ENCODE measurements at regions not wholly inside any gene's neighbourhood (a gene's known extent, or its start where the extent isn't known, plus 50 kb on each side); places are given as distances from the start of the nearest gene placed in this dataset.
"Not testable (repeated sequence)": the region's sequence is repeated elsewhere in the genome, so short reads cannot be mapped to it uniquely, and the experiment has no call there.

- no peak for DNase-seq
- Histone ChIP-seq H3K27me3 (ENCODE audit: control insufficient read depth, insufficient read depth, low read length) (no peaks in the 10 kb centered on the region), H3K4me3 (ENCODE audit: low read length) (no peak overlapping the region), H3K36me3 (ENCODE audit: control insufficient read depth, insufficient read depth, low read length) (no peaks in the 10 kb centered on the region), H3K9me3 (ENCODE audit: control insufficient read depth, low read depth, low read length) (no peaks in the 10 kb centered on the region), H3K4me1 (ENCODE audit: control insufficient read depth, insufficient read depth, low read length) (no peaks in the 10 kb centered on the region), H3K27ac (ENCODE audit: low read length) (no peak overlapping the region)
- WGBS (ENCODE audit: insufficient coverage, low lambda C conversion rate), result 94% methylated on average over 2 of the region's 3 CpGs
Measured at GRCh38 chr7:110311556-110311955, 779.4 kb upstream of the LRRN3 start.

GRCh38 chr7:110317541-110318265 is 773.2 kb upstream of the LRRN3 start:
- no peak for DNase-seq
- H3K4me3 ChIP-seq (ENCODE audit: low read length), result no peak overlapping the region
- no peak overlapping the region for H3K27ac ChIP-seq (ENCODE audit: low read length)
- no peaks in the 10 kb centered on the region for H3K27me3 ChIP-seq (ENCODE audit: control insufficient read depth, insufficient read depth, low read length)
- no peaks in the 10 kb centered on the region for H3K4me1 ChIP-seq (ENCODE audit: control insufficient read depth, insufficient read depth, low read length)
- H3K9me3 ChIP-seq (ENCODE audit: control insufficient read depth, low read depth, low read length), result peaks cover 3% of the 10 kb centered on the region
- WGBS (ENCODE audit: insufficient coverage, low lambda C conversion rate), result 60% methylated on average over 1 of the region's 2 CpGs
- H3K36me3 ChIP-seq (ENCODE audit: control insufficient read depth, insufficient read depth, low read length), result no peaks in the 10 kb centered on the region

- not testable (repeated sequence) for H3K36me3 ChIP-seq (ENCODE audit: control insufficient read depth, insufficient read depth, low read length); H3K27me3 ChIP-seq (ENCODE audit: control insufficient read depth, insufficient read depth, low read length); DNase-seq; H3K4me3 ChIP-seq (ENCODE audit: low read length); H3K9me3 ChIP-seq (ENCODE audit: control insufficient read depth, low read depth, low read length); H3K4me1 ChIP-seq (ENCODE audit: control insufficient read depth, insufficient read depth, low read length); H3K27ac ChIP-seq (ENCODE audit: low read length)
- whole genome bisulfite sequencing (ENCODE audit: insufficient coverage, low lambda C conversion rate), result 100% methylated on average over 1 of the region's 5 CpGs
Measured at GRCh38 chr7:110320285-110320684, 770.6 kb upstream of the LRRN3 start.

- no peak for DNase-seq
- no peak overlapping the region for H3K27ac ChIP-seq (ENCODE audit: low read length)
- WGBS (ENCODE audit: insufficient coverage, low lambda C conversion rate), result no CpG with 5 or more reads among the region's 2 CpGs
- H3K9me3 ChIP-seq (ENCODE audit: control insufficient read depth, low read depth, low read length), result peaks cover 3% of the 10 kb centered on the region
- H3K4me1 ChIP-seq (ENCODE audit: control insufficient read depth, insufficient read depth, low read length), result no peaks in the 10 kb centered on the region
- no peaks in the 10 kb centered on the region for H3K27me3 ChIP-seq (ENCODE audit: control insufficient read depth, insufficient read depth, low read length)
- no peaks in the 10 kb centered on the region for H3K36me3 ChIP-seq (ENCODE audit: control insufficient read depth, insufficient read depth, low read length)
- H3K4me3 ChIP-seq (ENCODE audit: low read length), result no peak overlapping the region
Measured at GRCh38 chr7:110322796-110323195, 768.1 kb upstream of the LRRN3 start.

- no peak overlapping the region for H3K27ac ChIP-seq (ENCODE audit: low read length)
- H3K9me3 ChIP-seq (ENCODE audit: control insufficient read depth, low read depth, low read length), result no peaks in the 10 kb centered on the region
- H3K36me3 ChIP-seq (ENCODE audit: control insufficient read depth, insufficient read depth, low read length), result no peaks in the 10 kb centered on the region
- WGBS (ENCODE audit: insufficient coverage, low lambda C conversion rate), result 100% methylated on average over 1 of the region's 4 CpGs
- no peaks in the 10 kb centered on the region for H3K27me3 ChIP-seq (ENCODE audit: control insufficient read depth, insufficient read depth, low read length)
- H3K4me3 ChIP-seq (ENCODE audit: low read length), result no peak overlapping the region
- no peak for DNase-seq
- no peaks in the 10 kb centered on the region for H3K4me1 ChIP-seq (ENCODE audit: control insufficient read depth, insufficient read depth, low read length)
Measured at GRCh38 chr7:110326966-110327365, 764.0 kb upstream of the LRRN3 start.

GRCh38 chr7:110336423-110336822 is 754.5 kb upstream of the LRRN3 start:
- Histone ChIP-seq H3K27me3 (ENCODE audit: control insufficient read depth, insufficient read depth, low read length) (no peaks in the 10 kb centered on the region), H3K27ac (ENCODE audit: low read length) (no peak overlapping the region), H3K36me3 (ENCODE audit: control insufficient read depth, insufficient read depth, low read length) (no peaks in the 10 kb centered on the region), H3K4me1 (ENCODE audit: control insufficient read depth, insufficient read depth, low read length) (no peaks in the 10 kb centered on the region), H3K4me3 (ENCODE audit: low read length) (no peak overlapping the region), H3K9me3 (ENCODE audit: control insufficient read depth, low read depth, low read length) (no peaks in the 10 kb centered on the region)
- no CpG with 5 or more reads among the region's 1 CpG for WGBS (ENCODE audit: insufficient coverage, low lambda C conversion rate)
- no peak for DNase-seq

GRCh38 chr7:110337646-110338045 is 753.3 kb upstream of the LRRN3 start:
- no peak overlapping the region for H3K27ac ChIP-seq (ENCODE audit: low read length)
- no peaks in the 10 kb centered on the region for H3K27me3 ChIP-seq (ENCODE audit: control insufficient read depth, insufficient read depth, low read length)
- DNase-seq, result no peak
- H3K9me3 ChIP-seq (ENCODE audit: control insufficient read depth, low read depth, low read length), result no peaks in the 10 kb centered on the region
- H3K4me1 ChIP-seq (ENCODE audit: control insufficient read depth, insufficient read depth, low read length), result no peaks in the 10 kb centered on the region
- WGBS (ENCODE audit: insufficient coverage, low lambda C conversion rate), result 100% methylated on average over 1 of the region's 5 CpGs
- no peaks in the 10 kb centered on the region for H3K36me3 ChIP-seq (ENCODE audit: control insufficient read depth, insufficient read depth, low read length)
- H3K4me3 ChIP-seq (ENCODE audit: low read length), result no peak overlapping the region

- no peak overlapping the region for H3K4me3 ChIP-seq (ENCODE audit: low read length)
- H3K4me1 ChIP-seq (ENCODE audit: control insufficient read depth, insufficient read depth, low read length), result no peaks in the 10 kb centered on the region
- H3K36me3 ChIP-seq (ENCODE audit: control insufficient read depth, insufficient read depth, low read length), result no peaks in the 10 kb centered on the region
- WGBS (ENCODE audit: insufficient coverage, low lambda C conversion rate), result no CpG with 5 or more reads among the region's 3 CpGs
- DNase-seq, result no peak
- H3K27ac ChIP-seq (ENCODE audit: low read length), result no peak overlapping the region
- no peaks in the 10 kb centered on the region for H3K27me3 ChIP-seq (ENCODE audit: control insufficient read depth, insufficient read depth, low read length)
- H3K9me3 ChIP-seq (ENCODE audit: control insufficient read depth, low read depth, low read length), result no peaks in the 10 kb centered on the region
Measured at GRCh38 chr7:110347081-110347480, 743.8 kb upstream of the LRRN3 start.

- DNase-seq, result no peak
- no peaks in the 10 kb centered on the region for H3K9me3 ChIP-seq (ENCODE audit: control insufficient read depth, low read depth, low read length)
- H3K27ac ChIP-seq (ENCODE audit: low read length), result no peak overlapping the region
- H3K4me1 ChIP-seq (ENCODE audit: control insufficient read depth, insufficient read depth, low read length), result no peaks in the 10 kb centered on the region
- no peaks in the 10 kb centered on the region for H3K36me3 ChIP-seq (ENCODE audit: control insufficient read depth, insufficient read depth, low read length)
- no CpG with 5 or more reads among the region's 8 CpGs for WGBS (ENCODE audit: insufficient coverage, low lambda C conversion rate)
- no peak overlapping the region for H3K4me3 ChIP-seq (ENCODE audit: low read length)
- no peaks in the 10 kb centered on the region for H3K27me3 ChIP-seq (ENCODE audit: control insufficient read depth, insufficient read depth, low read length)
Measured at GRCh38 chr7:110356438-110356837, 734.5 kb upstream of the LRRN3 start.

- WGBS (ENCODE audit: insufficient coverage, low lambda C conversion rate), result 100% methylated on average over 1 of the region's 1 CpG
Measured at GRCh38 chr7:110358028-110358427, 732.9 kb upstream of the LRRN3 start.

GRCh38 chr7:110371709-110372108 is 719.2 kb upstream of the LRRN3 start:
- H3K9me3 ChIP-seq (ENCODE audit: control insufficient read depth, low read depth, low read length), result no peaks in the 10 kb centered on the region
- H3K4me3 ChIP-seq (ENCODE audit: low read length), result no peak overlapping the region
- no peaks in the 10 kb centered on the region for H3K36me3 ChIP-seq (ENCODE audit: control insufficient read depth, insufficient read depth, low read length)
- no peak overlapping the region for H3K27ac ChIP-seq (ENCODE audit: low read length)
- no CpG with 5 or more reads among the region's 3 CpGs for WGBS (ENCODE audit: insufficient coverage, low lambda C conversion rate)
- H3K4me1 ChIP-seq (ENCODE audit: control insufficient read depth, insufficient read depth, low read length), result no peaks in the 10 kb centered on the region
- H3K27me3 ChIP-seq (ENCODE audit: control insufficient read depth, insufficient read depth, low read length), result no peaks in the 10 kb centered on the region
- DNase-seq, result no peak

More at GRCh38 chr7:110358028-110358427, 732.9 kb upstream of the LRRN3 start:
- Histone ChIP-seq H3K27ac (ENCODE audit: low read length) (no peak overlapping the region), H3K36me3 (ENCODE audit: control insufficient read depth, insufficient read depth, low read length) (no peaks in the 10 kb centered on the region), H3K27me3 (ENCODE audit: control insufficient read depth, insufficient read depth, low read length) (no peaks in the 10 kb centered on the region), H3K4me1 (ENCODE audit: control insufficient read depth, insufficient read depth, low read length) (no peaks in the 10 kb centered on the region), H3K4me3 (ENCODE audit: low read length) (no peak overlapping the region), H3K9me3 (ENCODE audit: control insufficient read depth, low read depth, low read length) (no peaks in the 10 kb centered on the region)
- DNase-seq, result no peak
